SK-N-SH (cell line): ENCODE measurements at regions not wholly inside any gene's neighbourhood (a gene's known extent, or its start where the extent isn't known, plus 50 kb on each side); places are given as distances from the start of the nearest gene placed in this dataset.
A peak's percentile ranks its signal among the peaks of the same experiment; 100 is the strongest.

ENCODE experiments used
- CTCF ChIP-seq: fragments of 200-600 bp; sonication (generic); IDR thresholded peaks from 2 replicates; pipeline ENCODE4 v1.6.1; 2017; ENCODE audit warnings: antibody characterized with exemption, mild to moderate bottlenecking, moderate library complexity
- FOXJ3 ChIP-seq: sonication (generic); formaldehyde crosslinking; IDR thresholded peaks from 2 replicates; pipeline ENCODE4 v1.5.1; 2020; ENCODE audit warnings: mild to moderate bottlenecking, missing genetic modification reagents
- GABPA ChIP-seq: IDR thresholded peaks from 2 replicates; pipeline ENCODE4 v1.4.0; 2012; ENCODE audit warnings: low read depth, mild to moderate bottlenecking
- GATA2 ChIP-seq: sonication (generic); formaldehyde crosslinking; IDR thresholded peaks from 2 replicates; pipeline ENCODE4 v1.5.0; 2020; ENCODE audit warnings: mild to moderate bottlenecking, missing genetic modification reagents
- JUND ChIP-seq: IDR thresholded peaks from 2 replicates; pipeline ENCODE4 v1.4.0; 2012
- MAX ChIP-seq: IDR thresholded peaks from 2 replicates; pipeline ENCODE4 v1.4.0; 2012; ENCODE audit warnings: low read depth
- NRF1 ChIP-seq: IDR thresholded peaks from 2 replicates; pipeline ENCODE4 v1.6.1; 2012; ENCODE audit warnings: low read depth, mild to moderate bottlenecking, low read length
- POLR2AphosphoS5 ChIP-seq: IDR thresholded peaks from 2 replicates; pipeline ENCODE4 v1.6.1; 2012; ENCODE audit warnings: low read depth, low read length
- RAD21 ChIP-seq: IDR thresholded peaks from 2 replicates; pipeline ENCODE4 v1.6.1; 2012; ENCODE audit warnings: mild to moderate bottlenecking, low read length
- RCOR1 ChIP-seq: fragments of 150-350 bp; IDR thresholded peaks from 2 replicates; pipeline ENCODE4 v1.6.1; 2017; ENCODE audit warnings: antibody characterized with exemption, low read length
- REST ChIP-seq: IDR thresholded peaks from 2 replicates; pipeline ENCODE4 v1.6.1; 2012; ENCODE audit warnings: mild to moderate bottlenecking, low read depth, low read length, moderate library complexity
- RFX5 ChIP-seq: IDR thresholded peaks from 2 replicates; pipeline ENCODE4 v1.6.1; 2012; ENCODE audit warnings: mild to moderate bottlenecking, improper control_type of control experiment, low read length
- SMC3 ChIP-seq: IDR thresholded peaks from 2 replicates; pipeline ENCODE4 v1.6.1; 2012; ENCODE audit warnings: low read depth, low read length, improper control_type of control experiment
- USF1 ChIP-seq: IDR thresholded peaks from 2 replicates; pipeline ENCODE4 v1.4.0; 2012; ENCODE audit warnings: low read depth, borderline replicate concordance

GRCh38 chr10:6667679-6668270, 87.7 kb upstream of the PRKCQ start:
- TF ChIP-seq CTCF (peak; percentile 72), GATA2 (CRISPR knock-in tag) (no peak), POLR2AphosphoS5 (no peak), USF1 (no peak), FOXJ3 (CRISPR knock-in tag) (no peak), REST (no peak), MAX (no peak), RAD21 (peak; percentile 73), RFX5 (no peak), SMC3 (peak; percentile 64), NRF1 (no peak), GABPA (no peak), JUND (no peak), RCOR1 (no peak)
